Breast epithelium (tissue), 3 donors: ENCODE measurements at regions not wholly inside any gene's neighbourhood (a gene's known extent, or its start where the extent isn't known, plus 50 kb on each side); places are given as distances from the start of the nearest gene placed in this dataset.

ENCODE experiments used
- CTCF ChIP-seq, 3 donors: fragments of 450-650 bp; IDR thresholded peaks; one replicate each; pipeline ENCODE4 v1.5.1; 2016 to 2017; ENCODE audit warnings: antibody characterized with exemption in 3 of 3, mild to moderate bottlenecking in 3 of 3, moderate library complexity in 3 of 3
- POLR2A ChIP-seq: fragments of 450-650 bp; IDR thresholded peaks from one replicate; pipeline ENCODE4 v1.6.1; 2016; ENCODE audit warnings: antibody characterized with exemption, mild to moderate bottlenecking, moderate library complexity

GRCh38 chr18:4631239-4631638 lies 176.1 kb upstream of the DLGAP1 start:
- TF ChIP-seq CTCF (IDR thresholded peaks at IDR 0.05), result no peak
- TF ChIP-seq POLR2A, result no peak
